ENCODE measurements at regions not wholly inside any gene's neighbourhood (a gene's known extent, or its start where the extent isn't known, plus 50 kb on each side); places are given as distances from the start of the nearest gene placed in this dataset.

DNA sequence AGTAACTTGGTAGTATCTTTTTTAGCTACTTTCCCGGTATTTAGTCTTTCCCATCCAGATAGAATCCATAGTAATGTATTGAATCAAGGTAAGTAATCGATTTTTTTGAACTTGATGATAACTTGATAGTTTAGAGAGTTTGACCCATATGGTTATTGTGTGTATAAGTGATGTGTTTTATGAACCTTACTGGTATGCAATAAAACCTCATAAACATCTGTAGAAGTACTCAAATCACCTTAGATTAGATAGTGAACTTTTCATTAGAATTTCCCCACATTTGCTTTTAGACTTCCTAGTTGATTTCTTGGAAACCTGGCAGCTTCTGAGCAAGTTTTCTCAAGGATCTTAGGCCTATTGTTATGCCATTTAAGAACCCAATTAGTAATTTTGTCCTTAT, 80.8 kb upstream of the PDE5A start:
- DNase-seq (ENCODE audit: low spot score): no peak

DNA sequence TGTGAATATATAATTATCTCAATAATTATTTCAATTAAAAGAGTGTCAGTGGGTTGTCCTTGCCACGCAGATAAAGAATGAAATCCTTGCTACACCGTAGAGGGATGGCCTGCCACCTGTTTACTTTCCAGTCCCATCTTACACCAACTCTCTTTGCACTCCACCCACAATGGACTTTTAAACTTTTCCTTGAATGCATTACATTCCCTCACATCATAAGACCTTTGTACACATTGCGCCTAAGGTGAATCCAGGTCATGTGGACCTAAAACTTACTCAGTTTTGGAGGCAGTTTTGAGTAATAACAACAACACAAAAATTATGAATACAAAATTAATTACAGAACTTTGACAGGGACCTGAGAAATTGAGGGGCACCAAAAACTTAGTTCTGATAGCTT, 78.7 kb upstream of the PDE5A start:
- DNase-seq (ENCODE audit: low spot score): no peak

- no peak for DNase-seq (ENCODE audit: low spot score)
Measured at GRCh38 chr4:119706804-119707203, 78.2 kb upstream of the PDE5A start.

DNA sequence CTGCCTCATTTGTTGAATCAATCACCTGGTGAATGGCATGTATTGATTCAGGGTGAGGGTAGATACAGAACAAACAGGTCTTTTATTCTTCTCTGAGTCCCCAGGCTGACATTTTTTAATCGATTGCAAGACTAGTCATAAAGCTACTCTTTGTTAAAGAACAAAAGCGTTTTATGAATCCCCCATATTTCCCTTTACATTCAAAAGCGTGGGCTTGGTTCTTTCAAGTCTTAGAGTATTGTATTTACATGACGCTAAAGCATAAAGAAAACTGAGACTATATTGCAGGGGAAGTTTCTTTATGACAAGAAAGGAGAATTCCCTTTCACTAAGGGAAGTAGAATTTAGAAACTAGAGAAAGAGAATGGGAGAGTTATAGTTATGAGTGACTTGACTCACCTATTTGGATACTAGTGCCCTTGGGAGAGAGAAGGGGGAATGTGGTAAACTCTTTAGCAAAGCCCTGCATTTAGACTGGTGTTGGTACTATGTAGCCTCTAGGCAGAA, 69.3 kb upstream of the PDE5A start:
- no peak for DNase-seq (ENCODE audit: low spot score)

DNA sequence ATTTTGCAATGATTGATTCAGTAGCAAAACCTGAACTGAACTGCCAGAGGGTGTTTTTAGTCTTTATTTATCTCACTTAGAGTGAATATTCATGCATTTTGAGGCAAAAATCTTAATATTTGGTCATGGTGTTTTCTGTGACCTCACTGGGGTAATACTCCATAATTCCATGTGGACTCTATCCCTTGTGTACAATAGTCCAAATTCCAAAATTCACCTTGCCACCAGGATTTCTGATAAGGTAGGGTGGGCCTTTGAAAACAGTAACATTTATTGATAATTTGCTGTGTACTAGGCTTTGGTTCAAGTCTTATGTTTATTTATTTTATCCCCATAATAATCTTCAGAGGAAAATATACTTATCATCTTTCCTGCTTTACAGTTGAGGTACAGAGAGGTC, 68.4 kb upstream of the PDE5A start:
- DNase-seq (ENCODE audit: low spot score): no peak

DNA sequence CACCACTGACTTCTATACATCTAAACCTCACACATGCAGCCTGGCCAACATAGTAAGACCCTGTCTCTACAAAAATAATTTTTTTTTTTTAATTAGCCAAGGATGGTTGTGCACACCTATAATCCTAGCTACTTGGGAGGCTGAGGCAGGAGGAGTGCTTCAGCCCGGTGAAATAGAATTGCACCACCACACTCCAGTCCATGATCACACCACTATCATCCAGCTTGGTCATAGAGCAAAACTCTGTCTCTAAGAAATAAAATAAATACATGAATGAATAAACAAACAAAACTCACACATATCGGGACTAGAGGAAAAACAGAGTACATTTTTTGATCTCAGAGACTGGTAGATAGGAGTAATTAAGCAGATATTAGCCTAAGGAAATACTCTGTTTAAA, 66.6 kb upstream of the PDE5A start:
- no peak for DNase-seq (ENCODE audit: low spot score)

GRCh38 chr4:119693126-119693525, 64.5 kb upstream of the PDE5A start:
- DNase-seq (ENCODE audit: low spot score): no peak

- no peak for DNase-seq (ENCODE audit: low spot score)
Measured at GRCh38 chr4:119692001-119692400, 63.4 kb upstream of the PDE5A start.

DNA sequence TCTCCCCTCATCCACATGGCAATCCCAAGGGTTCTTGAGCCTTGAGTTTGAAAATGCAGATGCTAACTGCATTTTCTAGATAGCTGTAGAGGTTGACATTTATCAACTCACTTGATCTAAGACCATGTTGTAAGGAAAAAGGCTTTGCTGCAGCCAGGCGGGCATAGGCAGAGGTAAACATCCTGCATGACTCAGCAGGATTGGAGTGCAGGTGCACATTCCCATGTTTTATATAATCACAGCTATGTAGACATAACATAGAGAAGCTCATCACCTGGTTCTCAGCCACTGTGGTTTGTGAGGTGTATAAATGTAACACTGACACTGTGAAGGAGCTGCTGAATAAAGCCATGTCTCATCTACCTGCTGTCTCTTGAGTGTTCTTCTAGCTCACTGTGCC, 62.3 kb upstream of the PDE5A start:
- no peak for DNase-seq (ENCODE audit: low spot score)

- DNase-seq (ENCODE audit: low spot score): no peak
Measured at GRCh38 chr4:119688446-119688845, 59.8 kb upstream of the PDE5A start.

- no peak for DNase-seq (ENCODE audit: low spot score)
Measured at GRCh38 chr4:119684463-119684862, 55.9 kb upstream of the PDE5A start.

DNA sequence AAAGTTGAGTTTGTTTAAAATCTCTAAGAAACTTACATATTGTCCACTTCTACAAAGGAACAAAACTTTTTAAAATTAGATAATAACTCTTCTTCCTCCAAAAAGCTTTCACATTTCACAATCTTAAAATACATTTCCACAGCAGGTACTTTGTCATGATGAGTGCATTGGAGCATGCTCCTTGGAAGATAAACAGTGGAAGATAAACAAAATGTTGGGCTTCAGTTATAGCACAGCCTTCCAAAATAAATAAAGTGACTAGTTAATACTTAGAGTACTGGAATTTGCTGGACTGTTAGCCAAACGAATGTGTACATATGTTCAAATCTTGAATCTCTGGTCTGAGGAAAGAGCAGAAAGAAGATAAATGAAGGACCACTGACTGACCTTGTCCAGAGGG, 54.9 kb upstream of the PDE5A start:
- no peak for DNase-seq (ENCODE audit: low spot score)

GRCh38 chr4:119682099-119682498, 53.5 kb upstream of the PDE5A start:
- DNase-seq (ENCODE audit: low spot score): no peak

- DNase-seq (ENCODE audit: low spot score): no peak
Measured at GRCh38 chr4:119679251-119679650, 50.6 kb upstream of the PDE5A start.

GRCh38 chr4:119678761-119679160, 50.2 kb upstream of the PDE5A start:
- no peak for DNase-seq (ENCODE audit: low spot score)
